Mammary epithelial cell (primary cell): ENCODE measurements at regions not wholly inside any gene's neighbourhood (a gene's known extent, or its start where the extent isn't known, plus 50 kb on each side); places are given as distances from the start of the nearest gene placed in this dataset.
"Not testable (repeated sequence)": the region's sequence is repeated elsewhere in the genome, so short reads cannot be mapped to it uniquely, and the experiment has no call there.

ENCODE experiments used
- EZH2 ChIP-seq: IDR thresholded peaks from 2 replicates; pipeline ENCODE4 v1.6.1; 2012; ENCODE audit warnings: low read length, inconsistent platforms, borderline replicate concordance
- TF ChIP-seq, protein P1 (sequence below), 2 donors: IDR thresholded peaks in 1 of 2; conservative IDR thresholded peaks in 1 of 2; 2 replicates each; pipeline ENCODE4 v1.5.1; 2011 to 2012; ENCODE audit warnings: inconsistent platforms in 2 of 2, low read length in 2 of 2, mild to moderate bottlenecking in 2 of 2, control low read depth in 1 of 2, low read depth in 1 of 2; ENCODE audit not compliant: insufficient read depth in 1 of 2; ENCODE audit errors: extremely low read depth in 1 of 2

DNA sequence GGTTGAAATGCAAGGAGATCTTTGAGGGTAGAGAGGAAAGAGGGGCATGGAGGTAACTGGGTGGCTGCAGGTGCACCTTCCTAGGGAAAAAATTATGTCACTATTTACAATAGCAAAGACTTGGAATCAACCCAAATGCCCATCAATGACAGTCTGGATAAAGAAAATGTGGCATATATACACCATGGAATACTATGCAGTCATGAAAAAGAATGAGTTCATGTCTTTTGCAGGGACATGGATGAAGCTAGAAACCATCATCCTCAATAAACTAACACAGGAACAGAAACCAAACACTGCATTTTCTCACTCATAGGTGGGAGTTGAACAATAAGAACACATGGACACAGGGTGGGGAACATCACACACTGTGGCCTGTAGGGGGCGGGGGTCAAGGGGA is 243.4 kb upstream of the GHR start:
- TF ChIP-seq, protein P1, sequence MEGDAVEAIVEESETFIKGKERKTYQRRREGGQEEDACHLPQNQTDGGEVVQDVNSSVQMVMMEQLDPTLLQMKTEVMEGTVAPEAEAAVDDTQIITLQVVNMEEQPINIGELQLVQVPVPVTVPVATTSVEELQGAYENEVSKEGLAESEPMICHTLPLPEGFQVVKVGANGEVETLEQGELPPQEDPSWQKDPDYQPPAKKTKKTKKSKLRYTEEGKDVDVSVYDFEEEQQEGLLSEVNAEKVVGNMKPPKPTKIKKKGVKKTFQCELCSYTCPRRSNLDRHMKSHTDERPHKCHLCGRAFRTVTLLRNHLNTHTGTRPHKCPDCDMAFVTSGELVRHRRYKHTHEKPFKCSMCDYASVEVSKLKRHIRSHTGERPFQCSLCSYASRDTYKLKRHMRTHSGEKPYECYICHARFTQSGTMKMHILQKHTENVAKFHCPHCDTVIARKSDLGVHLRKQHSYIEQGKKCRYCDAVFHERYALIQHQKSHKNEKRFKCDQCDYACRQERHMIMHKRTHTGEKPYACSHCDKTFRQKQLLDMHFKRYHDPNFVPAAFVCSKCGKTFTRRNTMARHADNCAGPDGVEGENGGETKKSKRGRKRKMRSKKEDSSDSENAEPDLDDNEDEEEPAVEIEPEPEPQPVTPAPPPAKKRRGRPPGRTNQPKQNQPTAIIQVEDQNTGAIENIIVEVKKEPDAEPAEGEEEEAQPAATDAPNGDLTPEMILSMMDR (conservative IDR thresholded peaks at IDR 0.05 in 1 of 2, IDR thresholded peaks at IDR 0.05 in 1 of 2; ENCODE audit: extremely low read depth in 1 of 2, insufficient read depth in 1 of 2, low read depth in 1 of 2, low read length in 2 of 2): not testable (repeated sequence)
- TF ChIP-seq EZH2: not testable (repeated sequence)
